Activated CD4-positive, alpha-beta T cell treated with anti-CD3 and anti-CD28 coated beads, Interleukin-10, Interleukin-2, amounts not matched to agents 100 ng/mL and 50 ng/mL, durations not matched to agents 16 hours and 8 hours (primary cell): ENCODE measurements at regions not wholly inside any gene's neighbourhood (a gene's known extent, or its start where the extent isn't known, plus 50 kb on each side); places are given as distances from the start of the nearest gene placed in this dataset.
A peak's percentile ranks its signal among the peaks of the same experiment; 100 is the strongest.

ENCODE experiments used
- DNase-seq: peaks from one replicate; pipeline ENCODE4 v3.0.0-alpha.2; 2020

- DNase-seq = no peak
These were observed 256.9 kb downstream of the C16orf95 start for GRCh38 chr16:87060034-87060986.

GRCh38 chr16:87061243-87061920 is 255.8 kb downstream of the C16orf95 start:
- no peak for DNase-seq

- peak; percentile 65 for DNase-seq
These were observed 254.4 kb downstream of the C16orf95 start for GRCh38 chr16:87062569-87063442.

- DNase-seq = no peak
These were observed 253.6 kb downstream of the C16orf95 start for GRCh38 chr16:87063543-87063942.

GRCh38 chr16:87064731-87065445 is 252.3 kb downstream of the C16orf95 start:
- DNase-seq = no peak

- DNase-seq = no peak
These were observed 251.6 kb downstream of the C16orf95 start for GRCh38 chr16:87065446-87066132.

- no peak for DNase-seq
These were observed 250.8 kb downstream of the C16orf95 start for GRCh38 chr16:87066133-87067002.

- no peak for DNase-seq
These were observed 250.1 kb downstream of the C16orf95 start for GRCh38 chr16:87067003-87067556.

- DNase-seq = no peak
These were observed 249.1 kb downstream of the C16orf95 start for GRCh38 chr16:87067836-87068761.

- no peak for DNase-seq
These were observed 248.4 kb downstream of the C16orf95 start for GRCh38 chr16:87068762-87069150.

GRCh38 chr16:87070657-87071056 is 246.5 kb downstream of the C16orf95 start:
- no peak for DNase-seq

- no peak for DNase-seq
These were observed 245.1 kb downstream of the C16orf95 start for GRCh38 chr16:87072101-87072500.

- no peak for DNase-seq
These were observed 242.4 kb downstream of the C16orf95 start for GRCh38 chr16:87074641-87075318.

GRCh38 chr16:87075319-87075860 is 241.8 kb downstream of the C16orf95 start:
- DNase-seq = no peak

- no peak for DNase-seq
These were observed 240.8 kb downstream of the C16orf95 start for GRCh38 chr16:87076331-87076949.

- DNase-seq = peak; percentile 63
These were observed 240.0 kb downstream of the C16orf95 start for GRCh38 chr16:87076950-87077749.

- DNase-seq = no peak
These were observed 239.5 kb downstream of the C16orf95 start for GRCh38 chr16:87077750-87078127.
